ENCODE measurements at regions not wholly inside any gene's neighbourhood (a gene's known extent, or its start where the extent isn't known, plus 50 kb on each side); places are given as distances from the start of the nearest gene placed in this dataset.
"Not testable (repeated sequence)": the region's sequence is repeated elsewhere in the genome, so short reads cannot be mapped to it uniquely, and the experiment has no call there.

DNA sequence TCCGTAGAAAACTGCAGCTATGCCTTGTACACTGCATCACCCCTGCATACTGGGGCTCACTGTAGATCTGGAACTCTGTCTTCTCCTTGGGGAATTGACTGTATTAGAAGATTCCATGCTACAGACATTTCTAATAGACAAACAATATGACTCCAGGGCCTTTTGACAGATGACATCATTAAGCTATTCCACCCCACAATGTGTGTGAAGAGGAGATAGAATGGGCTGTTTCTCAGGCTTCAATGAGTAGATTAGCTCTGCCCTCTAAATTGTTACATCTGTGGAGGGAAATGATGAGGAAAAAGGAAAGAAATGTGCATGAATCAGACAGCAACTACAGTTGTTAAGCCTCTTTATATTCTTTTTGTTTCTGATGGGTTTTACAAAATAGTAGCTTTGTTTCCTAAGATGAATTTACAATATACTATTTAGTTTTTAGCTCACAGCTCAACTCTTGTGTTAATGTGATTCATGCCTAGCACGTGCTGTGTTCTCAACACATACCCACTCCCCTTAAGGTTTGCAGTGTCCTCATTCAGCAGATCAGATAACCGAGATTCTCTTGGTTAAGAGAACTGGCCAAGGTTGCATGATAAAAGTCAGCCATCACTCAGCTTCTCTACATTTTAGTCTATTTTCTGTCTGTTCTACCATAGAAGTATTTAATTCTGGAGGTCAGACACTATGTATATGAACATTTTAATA lies 281.6 kb upstream of the NBPF12 start:
- DNase-seq (ENCODE audit: extremely low read depth, low read depth) = not testable (repeated sequence)

DNA sequence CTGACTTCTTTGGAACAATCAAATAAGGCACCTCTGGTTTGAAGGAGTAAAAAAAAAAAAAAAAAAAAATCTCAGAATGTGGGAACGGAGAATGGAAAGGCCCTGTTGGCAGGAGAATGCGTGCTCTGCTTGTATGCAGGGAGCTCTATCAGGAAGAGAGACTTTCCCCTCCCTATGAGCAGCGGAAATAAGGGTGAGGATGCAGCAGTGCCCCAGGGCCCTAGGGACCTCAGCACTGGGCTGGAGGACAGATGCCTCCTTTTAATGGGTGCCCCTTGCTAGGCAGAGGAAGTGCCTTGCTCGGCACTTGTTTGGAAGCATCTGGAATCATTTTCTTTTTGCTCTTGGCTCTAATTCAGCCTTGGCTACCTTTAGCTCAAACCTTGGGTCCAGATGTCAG lies 283.4 kb upstream of the NBPF12 start:
- not testable (repeated sequence) for DNase-seq (ENCODE audit: extremely low read depth, low read depth)

DNA sequence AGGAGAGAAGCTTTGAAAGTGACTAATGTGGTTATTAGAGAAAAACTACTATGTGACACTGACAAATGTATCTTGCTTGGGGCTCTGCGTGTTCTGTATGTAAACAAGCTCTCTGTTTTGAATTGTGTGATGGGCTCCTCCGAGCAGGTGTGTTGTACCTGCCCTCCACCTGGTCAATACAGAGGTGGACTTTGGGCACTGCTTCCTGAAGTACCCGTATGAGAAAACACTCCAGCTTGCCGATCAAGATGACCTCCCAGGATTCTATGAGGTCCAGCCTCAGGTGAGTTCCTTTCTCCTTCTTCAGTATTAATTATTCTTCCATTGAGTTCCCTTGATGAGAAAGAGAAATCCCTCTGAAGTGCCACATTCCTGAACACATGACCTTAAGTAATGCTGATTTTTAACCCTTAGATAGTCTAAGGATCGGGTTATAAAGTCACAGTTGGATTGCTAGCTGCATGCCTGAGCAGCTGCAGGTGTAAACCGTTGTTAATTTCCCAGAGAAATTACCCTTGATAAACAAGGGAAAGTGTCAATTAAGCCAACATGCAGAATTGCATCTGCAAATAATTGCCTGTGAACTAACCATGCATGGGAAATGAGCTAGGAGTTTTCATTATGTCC lies 292.0 kb upstream of the NBPF12 start:
- not testable (repeated sequence) for DNase-seq (ENCODE audit: extremely low read depth, low read depth)

DNA sequence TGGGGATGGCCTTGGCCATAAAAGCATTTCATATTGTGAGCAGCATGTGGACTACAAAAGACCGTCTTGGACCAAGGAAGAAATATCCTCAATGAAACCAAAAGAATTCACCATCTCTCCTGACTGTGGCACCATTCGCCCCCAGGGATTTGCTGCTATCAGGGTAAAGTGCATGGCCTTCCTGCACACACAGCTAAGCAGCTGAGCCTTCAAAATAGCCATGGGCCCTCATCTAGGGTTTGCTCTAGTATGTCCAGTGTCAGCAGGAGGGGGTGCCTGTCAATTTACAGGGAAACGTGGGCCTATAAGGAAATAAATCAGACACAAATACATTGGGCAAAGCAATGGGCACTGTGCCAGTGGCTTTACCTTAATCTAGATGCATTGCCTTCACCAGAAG lies 296.6 kb upstream of the NBPF12 start:
- not testable (repeated sequence) for DNase-seq (ENCODE audit: extremely low read depth, low read depth)

DNA sequence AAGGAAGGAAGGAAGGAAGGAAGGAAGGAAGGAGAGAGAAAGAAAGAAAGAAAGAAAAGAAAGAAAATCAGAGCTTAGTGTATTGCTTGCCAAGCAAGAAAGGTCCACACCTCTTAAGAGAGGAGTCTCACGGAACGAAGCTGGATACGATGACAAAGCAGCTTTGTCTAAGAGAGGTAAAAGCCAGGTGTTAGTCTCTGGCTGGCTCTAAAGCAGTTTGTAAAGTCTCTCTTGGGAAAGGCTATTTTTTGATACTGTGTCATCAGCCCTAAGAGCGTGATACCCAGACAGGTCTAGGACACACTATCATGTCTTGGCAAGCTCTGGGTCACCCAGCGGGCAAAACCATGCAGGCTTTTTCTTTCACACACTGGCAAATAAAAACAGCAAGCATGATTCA lies 297.5 kb upstream of the NBPF12 start:
- DNase-seq (ENCODE audit: extremely low read depth, low read depth) = not testable (repeated sequence)

DNA sequence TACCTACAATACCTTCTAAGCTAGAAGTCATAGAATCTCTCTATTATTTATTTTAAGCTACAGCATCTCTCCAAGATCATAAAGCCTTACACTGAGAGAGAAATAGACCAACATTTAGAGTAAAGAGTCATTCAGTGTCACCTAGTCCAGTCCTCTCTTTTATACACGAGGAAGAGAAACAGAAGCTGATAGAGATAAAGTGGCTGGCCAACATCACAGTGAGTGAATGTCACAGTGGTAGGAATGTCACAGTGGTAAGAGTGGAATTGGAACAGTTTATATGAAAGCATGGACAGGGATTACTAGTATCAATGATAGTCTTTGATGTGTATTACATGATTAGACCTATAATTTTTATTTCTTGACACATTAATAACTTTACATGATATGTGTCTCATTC lies 307.8 kb upstream of the NBPF12 start:
- DNase-seq (ENCODE audit: extremely low read depth, low read depth) = not testable (repeated sequence)

DNA sequence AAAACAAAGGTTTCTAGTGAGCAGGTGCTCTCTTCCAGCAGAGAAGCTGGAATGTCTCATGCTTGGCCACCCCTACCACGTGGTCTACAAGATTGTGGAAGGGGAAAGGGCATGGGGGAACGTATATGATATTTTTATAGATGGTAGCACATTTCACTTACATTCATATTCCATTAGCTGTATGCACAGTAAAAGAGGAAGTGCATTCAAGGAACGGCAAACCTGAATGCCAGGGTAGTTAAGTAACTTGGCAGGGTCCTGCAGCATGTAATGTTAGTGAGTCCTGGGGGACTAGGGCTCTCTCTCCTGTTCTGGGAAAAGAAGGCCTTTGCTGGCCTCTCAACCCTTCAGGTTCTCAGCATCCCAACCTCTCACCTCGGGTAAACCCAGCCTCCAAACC lies 319.5 kb upstream of the NBPF12 start:
- DNase-seq (ENCODE audit: extremely low read depth, low read depth) = not testable (repeated sequence)

DNA sequence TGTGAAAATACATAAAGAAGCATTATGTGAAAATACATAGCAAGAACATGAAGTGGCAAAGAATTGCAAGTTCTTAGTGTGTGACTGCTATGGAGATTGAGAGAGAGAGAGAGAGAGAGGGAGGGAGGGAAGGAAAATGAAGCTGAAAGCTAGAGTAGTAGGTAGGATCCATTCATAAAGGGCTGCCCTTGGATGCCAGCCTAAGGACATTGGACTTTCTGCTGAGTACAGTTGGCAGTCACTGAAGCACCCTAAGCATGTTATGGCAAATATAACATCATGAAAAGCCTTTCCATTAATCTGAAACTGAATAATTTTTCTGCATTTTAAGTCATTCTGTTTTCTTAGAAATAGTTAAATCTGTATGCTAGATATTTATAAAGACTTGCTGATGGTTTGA lies 333.4 kb upstream of the NBPF12 start:
- not testable (repeated sequence) for DNase-seq (ENCODE audit: extremely low read depth, low read depth)

DNA sequence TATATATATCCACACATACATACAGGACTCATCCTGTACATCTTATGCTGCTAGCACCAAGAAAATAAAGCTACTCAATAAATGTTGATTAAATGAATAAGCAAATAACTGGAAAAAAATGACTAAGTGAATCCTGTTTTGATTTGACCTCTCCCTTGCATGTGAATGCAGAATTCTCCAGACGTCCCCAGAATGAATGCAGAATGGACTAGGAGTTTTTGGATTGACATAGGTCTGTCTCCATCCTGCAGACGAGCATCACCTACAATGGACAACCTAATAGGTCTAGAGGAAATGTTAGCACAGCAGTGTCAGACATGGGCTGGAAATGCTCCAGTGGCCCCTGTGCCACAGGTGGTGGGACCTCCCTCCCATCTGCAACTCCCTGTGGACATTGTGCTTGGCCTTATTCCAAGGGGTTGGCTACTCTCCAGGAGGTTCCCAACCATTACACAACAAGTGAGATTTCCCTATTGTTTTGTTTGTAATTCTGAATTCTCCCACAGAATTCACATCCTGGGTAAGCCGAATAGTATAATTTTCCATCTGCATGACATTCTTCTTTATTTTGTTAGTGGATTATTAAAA lies 337.3 kb upstream of the NBPF12 start:
- not testable (repeated sequence) for DNase-seq (ENCODE audit: extremely low read depth, low read depth)

DNA sequence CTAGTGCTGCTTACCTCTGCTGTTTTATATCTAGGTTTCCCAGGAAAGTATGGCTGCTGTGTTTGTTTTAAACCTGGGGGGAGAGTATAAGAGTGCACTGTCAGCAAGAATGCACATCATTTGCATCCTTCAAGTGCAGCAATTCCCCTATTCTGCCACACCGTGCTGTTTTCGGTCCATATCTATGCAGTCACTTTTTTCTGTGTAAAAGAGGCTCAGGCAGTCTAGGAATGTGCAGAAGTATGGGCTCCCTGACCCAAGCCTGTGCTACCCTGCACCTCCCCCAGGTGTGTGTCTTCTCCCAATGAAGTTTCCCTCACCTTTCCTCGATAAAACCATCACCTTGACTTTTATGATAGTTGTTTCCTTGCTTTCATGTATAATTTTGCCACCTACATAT lies 338.2 kb upstream of the NBPF12 start:
- DNase-seq (ENCODE audit: extremely low read depth, low read depth) = not testable (repeated sequence)

DNA sequence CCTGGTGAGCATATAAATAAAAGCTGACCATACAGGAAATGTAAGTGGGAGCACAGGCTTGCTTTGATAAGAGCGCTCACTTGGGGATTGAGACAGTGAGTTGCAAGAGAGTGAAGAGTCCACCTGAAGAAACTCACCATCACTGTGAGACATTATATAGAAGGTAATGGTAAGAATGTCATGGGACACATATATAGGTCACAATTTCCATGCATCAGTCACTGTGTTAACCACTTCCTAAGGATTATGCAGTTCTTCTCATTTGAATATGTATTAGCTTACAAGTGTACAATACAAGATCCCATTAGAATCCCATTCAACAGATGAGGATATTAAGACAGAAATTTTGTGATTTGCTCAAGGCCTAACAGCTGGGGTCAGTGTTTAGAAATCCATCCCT lies 352.4 kb upstream of the NOTCH2NLA start:
- DNase-seq (ENCODE audit: extremely low read depth, low read depth) = not testable (repeated sequence)

DNA sequence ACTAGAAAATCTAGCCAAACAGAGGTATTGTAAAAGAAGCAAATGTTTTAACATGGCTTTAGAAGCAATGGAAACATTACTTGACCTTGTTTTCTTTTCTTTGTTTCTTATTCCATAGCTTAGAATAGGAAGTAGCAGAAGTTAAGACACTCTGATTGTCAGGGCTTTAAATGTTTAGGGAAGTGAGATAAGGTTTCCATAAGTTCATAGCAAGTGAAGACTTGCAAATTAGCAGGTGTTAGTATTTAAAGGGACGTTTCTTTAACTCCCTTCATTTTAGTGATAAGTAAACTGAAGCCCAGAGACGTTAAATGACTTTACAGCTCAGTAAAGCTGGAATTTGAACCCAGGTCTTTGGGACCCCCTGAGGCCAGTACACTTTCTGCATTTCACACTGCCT lies 338.7 kb upstream of the NOTCH2NLA start:
- DNase-seq (ENCODE audit: extremely low read depth, low read depth) = not testable (repeated sequence)

DNA sequence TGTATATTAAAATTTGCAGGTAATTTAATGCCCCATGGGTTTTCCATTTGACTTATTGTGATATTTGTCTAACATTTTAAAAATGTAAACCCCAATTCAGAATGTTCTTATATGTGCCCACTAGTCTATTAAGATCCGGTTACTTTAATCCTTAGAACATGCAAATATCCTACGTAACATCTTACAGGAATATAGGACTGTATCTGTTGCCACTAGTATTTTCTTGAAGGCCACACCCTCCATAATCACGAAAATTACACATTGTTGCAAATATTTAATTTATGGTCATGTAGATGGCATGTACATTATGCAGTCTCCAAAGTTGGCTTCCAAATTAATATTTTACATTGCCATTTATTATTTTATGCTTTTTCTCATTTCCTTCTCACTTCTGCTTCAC lies 329.2 kb upstream of the NOTCH2NLA start:
- DNase-seq (ENCODE audit: extremely low read depth, low read depth) = not testable (repeated sequence)

DNA sequence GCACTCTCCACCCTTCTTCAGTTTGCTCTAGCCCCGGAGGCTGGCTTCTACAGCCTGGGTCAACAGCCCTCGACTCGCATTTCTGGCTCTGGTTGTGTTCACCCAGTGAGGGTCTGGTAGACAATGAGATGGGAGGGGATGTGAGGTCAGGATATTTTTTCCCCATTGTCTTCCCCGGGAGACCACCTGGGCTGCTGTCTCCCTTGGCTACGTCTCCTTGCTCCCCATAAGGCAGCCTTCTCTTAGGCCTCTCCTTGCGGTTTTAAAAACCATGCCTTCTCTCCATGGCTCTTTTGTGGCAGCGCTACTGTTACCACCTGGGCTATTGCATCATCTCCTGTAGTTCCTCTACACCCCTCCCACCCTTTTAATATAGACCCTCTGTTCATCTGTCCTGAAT lies 327.6 kb upstream of the NOTCH2NLA start:
- DNase-seq (ENCODE audit: extremely low read depth, low read depth) = not testable (repeated sequence)

DNA sequence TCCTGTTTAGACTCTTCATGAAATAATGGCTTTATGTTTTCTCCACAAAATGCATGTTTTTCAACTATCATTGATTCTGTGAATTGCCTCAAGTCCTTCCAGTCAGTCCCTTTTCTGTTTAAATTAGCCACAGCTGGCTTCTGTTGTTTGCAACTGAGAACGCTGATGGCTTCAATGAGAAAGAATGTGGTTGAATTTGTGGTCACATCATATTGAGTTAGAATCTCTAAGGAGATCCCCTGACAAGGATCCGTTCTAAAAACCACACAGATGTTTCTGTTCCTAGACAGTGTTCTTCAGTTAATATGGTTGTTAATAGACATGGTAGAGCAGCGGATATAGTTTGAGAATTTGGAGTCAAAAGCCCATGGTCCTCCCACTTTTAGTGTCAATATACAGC lies 323.6 kb upstream of the NOTCH2NLA start:
- DNase-seq (ENCODE audit: extremely low read depth, low read depth) = not testable (repeated sequence)

DNA sequence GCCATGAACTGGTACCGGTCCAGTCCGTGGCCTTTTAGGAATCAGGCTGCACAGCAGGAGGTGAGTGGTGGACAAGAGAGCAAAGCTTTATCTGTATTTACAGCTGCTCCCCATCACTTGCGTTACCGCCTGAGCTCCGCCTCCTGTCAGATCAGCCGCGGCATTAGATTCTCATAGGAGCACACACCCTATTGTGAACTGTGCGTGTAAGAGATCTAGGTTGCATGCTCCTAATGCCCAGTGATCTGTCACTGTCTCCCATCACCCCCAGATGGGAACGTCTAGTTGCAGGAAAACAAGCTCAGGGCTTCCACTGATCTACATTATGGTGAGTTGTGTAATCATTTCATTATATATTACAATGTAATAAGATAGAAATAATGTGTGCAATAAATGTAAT lies 319.9 kb upstream of the NOTCH2NLA start:
- DNase-seq (ENCODE audit: extremely low read depth, low read depth) = not testable (repeated sequence)

DNA sequence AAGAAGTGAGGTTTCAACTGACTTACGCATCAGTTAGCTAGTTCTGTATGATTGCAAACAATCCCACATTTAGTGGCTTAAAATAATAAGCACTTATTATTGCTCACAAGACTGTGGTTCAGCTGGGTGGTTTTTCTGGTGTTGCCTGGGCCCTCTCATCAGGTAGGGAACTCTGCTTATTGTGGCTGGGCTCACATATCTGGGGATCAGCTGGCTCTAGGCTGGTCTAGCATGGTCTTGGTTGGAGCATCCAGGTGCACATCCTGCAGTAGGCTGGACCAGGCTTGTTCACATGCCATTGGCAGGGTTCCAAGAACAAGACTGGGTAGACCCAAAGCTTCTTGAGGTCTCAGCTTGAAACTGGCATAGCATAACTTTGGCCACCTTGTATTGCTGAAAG lies 317.4 kb upstream of the NOTCH2NLA start:
- not testable (repeated sequence) for DNase-seq (ENCODE audit: extremely low read depth, low read depth)

DNA sequence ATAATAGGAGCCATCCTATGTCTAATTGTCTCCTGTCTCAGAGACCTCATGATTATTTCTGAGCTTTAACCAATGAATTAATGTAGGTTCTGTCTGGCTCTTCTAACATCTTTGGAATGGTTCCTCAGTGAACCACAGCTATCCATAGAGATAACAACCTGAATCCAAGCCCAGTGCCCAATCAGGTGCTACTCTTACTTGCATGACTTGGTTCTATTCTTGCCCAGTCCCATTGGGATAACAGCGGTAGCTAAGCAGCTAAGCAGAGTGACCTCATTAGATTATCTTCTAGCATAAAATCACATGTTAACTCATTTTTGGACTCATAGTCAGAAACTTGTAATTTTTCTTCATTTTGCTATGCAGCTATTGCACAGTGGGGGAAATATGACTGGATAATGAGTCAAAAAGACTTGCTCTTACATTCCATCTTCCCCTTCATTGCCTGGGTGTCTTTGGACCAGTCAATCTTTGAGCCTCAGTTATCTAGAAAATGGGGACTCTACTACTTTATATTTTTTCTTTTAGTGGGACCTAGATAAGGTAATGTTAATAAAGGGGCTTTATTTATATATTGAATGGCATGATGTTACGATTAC lies 309.1 kb upstream of the NOTCH2NLA start:
- not testable (repeated sequence) for DNase-seq (ENCODE audit: extremely low read depth, low read depth)

DNA sequence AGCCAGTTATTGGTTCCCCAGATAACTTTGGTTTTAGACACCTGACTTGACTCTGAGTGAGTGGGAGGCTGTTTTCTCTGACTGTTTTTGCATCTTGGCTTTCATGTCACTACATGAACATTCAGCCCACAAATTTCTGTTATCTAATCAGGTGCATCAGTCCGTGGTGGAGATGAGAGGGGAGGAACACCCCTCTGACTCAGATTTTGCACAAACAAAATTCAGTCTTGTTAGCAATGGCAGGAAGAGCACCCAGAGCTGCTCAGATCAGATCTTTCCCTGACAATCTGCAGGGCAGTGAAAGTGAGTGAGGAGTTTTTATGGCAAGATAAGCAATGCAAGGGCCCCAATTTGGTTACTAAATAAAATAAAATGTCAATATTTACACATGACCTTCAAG lies 307.2 kb upstream of the NOTCH2NLA start:
- DNase-seq (ENCODE audit: extremely low read depth, low read depth) = not testable (repeated sequence)

DNA sequence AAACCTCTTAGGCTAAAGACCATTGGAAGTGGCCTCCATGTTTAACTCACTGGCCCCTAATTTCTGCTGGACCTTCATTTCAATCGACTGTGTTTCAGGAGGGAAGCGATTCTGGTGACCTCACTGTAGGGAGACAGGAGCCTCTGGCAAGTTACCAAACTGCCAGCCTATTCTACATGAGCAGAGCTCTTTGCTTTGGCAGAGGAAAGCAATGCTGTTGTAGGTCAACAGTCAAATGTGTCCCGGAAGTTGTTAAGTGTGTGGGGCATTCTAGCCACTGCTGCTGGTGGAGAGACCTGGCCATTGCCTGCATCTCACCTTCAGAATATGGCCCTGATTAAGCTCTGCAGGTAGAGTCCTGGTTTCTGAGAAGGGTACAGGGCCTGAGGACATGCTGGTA lies 306.8 kb upstream of the NOTCH2NLA start:
- not testable (repeated sequence) for DNase-seq (ENCODE audit: extremely low read depth, low read depth)

DNA sequence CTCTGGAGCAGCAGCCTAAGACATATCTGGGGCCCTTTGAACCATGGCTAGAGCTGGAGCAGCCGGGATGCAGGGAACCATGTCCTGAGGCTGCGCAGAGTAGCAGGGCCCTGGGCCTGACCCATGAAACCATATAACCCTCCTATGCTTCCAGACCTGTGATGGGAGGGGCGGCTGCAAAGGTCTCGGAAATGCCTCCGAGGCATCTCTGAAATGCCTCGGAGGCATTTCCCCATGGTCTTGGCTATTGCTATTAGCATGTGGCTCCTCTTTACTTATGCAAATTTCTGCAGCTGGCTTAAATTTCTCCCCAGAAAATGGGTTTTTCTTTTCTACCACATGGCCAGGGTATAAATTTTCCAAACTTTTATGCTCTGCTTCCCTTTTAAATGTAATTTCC lies 302.1 kb upstream of the NOTCH2NLA start:
- DNase-seq (ENCODE audit: extremely low read depth, low read depth) = not testable (repeated sequence)

DNA sequence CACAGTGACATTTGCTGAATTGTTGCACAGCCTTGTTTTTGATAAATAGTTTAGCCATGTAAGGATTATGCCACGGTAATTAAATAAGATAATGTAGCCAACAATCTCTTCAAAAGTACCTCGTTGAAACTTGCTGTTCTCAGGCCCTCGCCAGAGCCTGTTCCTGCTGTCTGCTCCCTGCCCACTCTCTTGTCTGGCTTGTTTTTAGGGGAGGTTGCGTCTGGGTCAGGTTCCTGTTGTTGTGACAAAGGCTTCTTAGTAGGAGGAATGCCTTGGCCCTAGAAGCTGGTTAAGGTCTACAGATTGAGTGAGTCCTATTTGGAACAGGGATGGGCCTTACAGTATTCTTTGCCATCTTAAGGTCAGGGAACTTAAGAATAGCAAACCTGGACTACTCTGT lies 294.0 kb upstream of the NOTCH2NLA start:
- not testable (repeated sequence) for DNase-seq (ENCODE audit: extremely low read depth, low read depth)

All from AG09319 (cell line).